Activated T-cell treated with anti-CD3 and anti-CD28 coated beads, Interleukin-2, amount 50 U/mL, for 72 hours (primary cell): ENCODE measurements at regions not wholly inside any gene's neighbourhood (a gene's known extent, or its start where the extent isn't known, plus 50 kb on each side); places are given as distances from the start of the nearest gene placed in this dataset.
"Not testable (repeated sequence)": the region's sequence is repeated elsewhere in the genome, so short reads cannot be mapped to it uniquely, and the experiment has no call there.

Source experiments
- ATAC-seq, 2 donors: fragments of 150-1000 bp; cut with Tn5 transposase; replicated peaks in 1 of 2; 2 replicates each; pipeline ENCODE4 v1.10.0; 2021; ENCODE audit warnings: moderate library complexity in 2 of 2, mild to moderate bottlenecking in 1 of 2
- DNase-seq, 2 donors: peaks; one replicate each; pipeline ENCODE4 v3.0.0; 2021 to 2022; ENCODE audit warnings: mixed read lengths in 1 of 2
- H3K27ac Mint-ChIP-seq: one replicate; pipeline ENCODE4 v1.8.0; 2022; ENCODE audit warnings: mild to moderate bottlenecking, moderate library complexity, mixed read lengths
- H3K27me3 Mint-ChIP-seq: one replicate; pipeline ENCODE4 v1.8.0; 2022; ENCODE audit warnings: low read depth, mixed read lengths
- H3K36me3 Mint-ChIP-seq, 2 donors: one replicate each; pipeline ENCODE4 v1.8.0; 2022; ENCODE audit warnings: mixed read lengths in 2 of 2, mild to moderate bottlenecking in 1 of 2; ENCODE audit not compliant: insufficient read depth in 2 of 2
- H3K4me1 Mint-ChIP-seq: one replicate; pipeline ENCODE4 v1.8.0; 2022; ENCODE audit warnings: low read depth, mixed read lengths
- H3K4me3 Mint-ChIP-seq, 2 donors: one replicate each; pipeline ENCODE4 v1.8.0; 2022; ENCODE audit warnings: mild to moderate bottlenecking in 2 of 2, mixed read lengths in 2 of 2, moderate library complexity in 2 of 2
- H3K9me3 Mint-ChIP-seq, 2 donors: one replicate each; pipeline ENCODE4 v1.8.0; 2022; ENCODE audit warnings: mixed read lengths in 2 of 2

DNA sequence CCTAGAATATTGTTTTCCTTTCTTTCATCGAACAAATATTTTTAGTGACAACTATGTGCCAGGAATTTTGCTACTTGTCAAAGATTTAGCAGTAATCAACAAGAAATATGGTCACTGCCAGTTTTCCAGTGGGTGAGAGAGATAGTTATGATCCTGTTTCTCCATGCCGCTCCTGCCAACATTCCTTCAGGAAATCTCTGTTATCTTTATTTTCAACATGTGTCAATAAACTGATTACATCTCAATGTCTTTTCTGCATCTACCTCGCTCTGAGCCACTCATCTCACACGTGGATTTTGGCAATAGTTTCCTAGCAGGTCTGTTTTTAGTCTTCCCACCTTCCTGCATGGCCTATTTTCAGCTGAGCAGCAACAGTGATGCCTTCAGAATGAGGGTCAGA lies 650.0 kb upstream of the STXBP6 start:
- no peaks in the 10 kb centered on the region for H3K27me3 Mint-ChIP-seq
- H3K4me3 Mint-ChIP-seq, result no peak overlapping the region
- H3K9me3 Mint-ChIP-seq, result peaks cover 8 to 13% of the 10 kb centered on the region in 2 donors
- DNase-seq, result no peak
- H3K27ac Mint-ChIP-seq, result no peak overlapping the region
- H3K4me1 Mint-ChIP-seq, result no peaks in the 10 kb centered on the region
- ATAC-seq, result no peak
- peaks cover 0 to 2% of the 10 kb centered on the region in 2 donors for H3K36me3 Mint-ChIP-seq

DNA sequence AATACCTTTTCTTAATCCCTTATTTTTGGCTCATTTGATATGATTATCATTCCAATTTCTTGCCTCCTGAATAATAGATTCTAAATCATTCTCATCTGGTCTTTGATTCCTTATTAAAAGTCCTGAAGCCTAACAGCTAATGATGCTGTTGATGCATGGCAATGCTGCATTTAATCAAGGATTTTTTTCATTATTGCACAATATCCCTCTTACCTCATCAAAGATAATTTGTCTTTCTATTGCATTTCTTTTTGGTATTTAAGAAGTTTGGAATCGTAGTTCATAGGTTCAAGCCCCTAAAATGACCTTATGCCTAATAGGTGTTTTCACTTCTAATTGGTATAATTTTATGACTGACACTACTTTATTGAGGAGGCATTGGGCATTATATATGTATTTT lies 648.2 kb upstream of the STXBP6 start:
- no peak overlapping the region for H3K27ac Mint-ChIP-seq
- H3K9me3 Mint-ChIP-seq, result peaks cover 11 to 12% of the 10 kb centered on the region in 2 donors
- no peak overlapping the region for H3K4me3 Mint-ChIP-seq
- no peak for DNase-seq
- peaks cover 0 to 2% of the 10 kb centered on the region in 2 donors for H3K36me3 Mint-ChIP-seq
- H3K4me1 Mint-ChIP-seq, result no peaks in the 10 kb centered on the region
- no peaks in the 10 kb centered on the region for H3K27me3 Mint-ChIP-seq
- no peak for ATAC-seq

DNA sequence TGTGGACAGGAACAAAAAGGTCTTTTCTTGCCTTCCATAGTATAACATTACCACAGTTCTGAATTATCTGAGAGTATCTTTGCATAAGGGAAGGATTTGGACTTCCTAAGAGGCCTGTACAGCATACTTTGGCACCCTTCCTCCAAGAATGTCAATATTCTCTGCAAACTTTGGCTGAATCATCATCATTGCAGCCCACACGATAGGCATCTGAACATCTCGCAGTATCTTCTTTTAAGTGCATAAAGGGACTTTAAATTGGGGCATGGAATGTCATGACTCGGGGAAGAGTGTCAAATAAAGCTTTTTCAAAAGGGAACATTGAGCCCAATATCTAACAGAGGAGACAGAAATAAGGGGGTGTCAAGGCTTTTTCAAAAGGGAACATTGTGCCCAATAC lies 646.2 kb upstream of the STXBP6 start:
- Mint-ChIP-seq H3K4me3 (no peak overlapping the region), H3K9me3 (peaks cover 10 to 15% of the 10 kb centered on the region in 2 donors), H3K36me3 (peaks cover 0 to 2% of the 10 kb centered on the region in 2 donors), H3K27me3 (no peaks in the 10 kb centered on the region), H3K4me1 (no peaks in the 10 kb centered on the region), H3K27ac (no peak overlapping the region)
- ATAC-seq (no peak), DNase-seq (no peak)

DNA sequence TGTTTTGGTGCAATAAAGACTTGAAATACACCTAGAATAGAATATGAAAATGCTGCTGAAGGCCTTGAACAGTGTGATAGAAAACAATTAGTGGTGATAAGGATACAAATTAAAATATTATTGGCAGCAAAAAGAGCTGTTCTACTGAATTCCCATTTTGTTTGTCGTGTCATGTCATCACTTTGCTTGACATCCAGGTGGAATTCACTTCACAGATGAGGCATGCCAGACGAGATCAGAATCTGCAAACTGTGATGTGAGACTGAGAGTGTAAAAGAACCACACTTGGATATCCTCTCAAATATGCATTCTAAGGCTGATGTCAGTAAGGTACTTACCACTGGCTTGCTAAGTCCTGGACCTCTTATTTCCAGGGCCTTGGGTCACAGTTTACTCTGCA lies 635.1 kb upstream of the STXBP6 start:
- H3K4me3 Mint-ChIP-seq, result no peak overlapping the region
- no peaks in the 10 kb centered on the region for H3K36me3 Mint-ChIP-seq
- DNase-seq, result no peak
- no peaks in the 10 kb centered on the region for H3K4me1 Mint-ChIP-seq
- ATAC-seq, result no peak
- no peak overlapping the region for H3K27ac Mint-ChIP-seq
- no peaks in the 10 kb centered on the region for H3K27me3 Mint-ChIP-seq
- peaks cover 4 to 8% of the 10 kb centered on the region in 2 donors for H3K9me3 Mint-ChIP-seq

DNA sequence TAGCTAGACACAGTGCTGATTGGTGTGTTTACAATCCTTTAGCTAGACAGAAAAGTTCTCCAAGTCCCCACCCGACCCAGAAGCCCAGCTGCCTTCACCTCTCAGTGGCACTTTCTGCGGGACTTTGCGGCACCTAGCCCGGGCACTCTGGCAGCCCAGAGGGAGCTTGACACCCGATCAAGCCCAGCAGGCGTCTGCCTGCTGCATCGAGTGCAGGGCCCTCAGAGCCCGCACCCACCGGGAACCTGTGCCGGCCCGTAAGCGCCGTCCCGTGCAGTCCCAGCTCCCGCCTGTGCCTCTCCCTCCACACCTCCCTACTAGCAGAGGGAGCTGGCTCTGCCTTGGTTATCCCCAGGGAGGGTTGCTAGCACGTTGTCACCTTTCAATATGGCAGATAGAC lies 631.0 kb upstream of the STXBP6 start:
- H3K9me3 Mint-ChIP-seq, result peaks cover 10 to 15% of the 10 kb centered on the region in 2 donors
- no peak overlapping the region for H3K4me3 Mint-ChIP-seq
- DNase-seq, result no peak
- H3K36me3 Mint-ChIP-seq, result peaks cover 0 to 1% of the 10 kb centered on the region in 2 donors
- H3K27me3 Mint-ChIP-seq, result no peaks in the 10 kb centered on the region
- H3K27ac Mint-ChIP-seq, result no peak overlapping the region
- no peaks in the 10 kb centered on the region for H3K4me1 Mint-ChIP-seq
- no peak for ATAC-seq

DNA sequence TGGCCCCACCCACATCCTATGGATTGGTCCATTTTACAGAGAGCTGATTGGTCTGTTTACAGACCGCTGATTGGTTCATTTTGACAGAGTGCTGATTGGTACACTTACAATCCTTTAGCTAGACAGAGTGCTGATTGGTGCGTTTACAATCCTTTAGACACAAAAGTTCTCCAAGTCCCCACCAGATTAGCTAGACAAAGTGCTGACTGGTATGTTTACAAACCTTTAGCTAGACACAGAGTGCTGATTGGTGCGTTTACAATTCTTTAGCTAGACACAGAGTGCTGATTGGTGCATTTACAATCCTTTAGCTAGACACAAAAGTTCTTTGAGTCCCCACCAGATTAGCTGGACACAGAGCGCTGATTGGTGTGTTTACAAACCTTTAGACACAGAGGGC lies 630.6 kb upstream of the STXBP6 start:
- not testable (repeated sequence) for H3K4me3 Mint-ChIP-seq, ATAC-seq, DNase-seq, H3K27me3 Mint-ChIP-seq, H3K4me1 Mint-ChIP-seq, H3K27ac Mint-ChIP-seq, H3K36me3 Mint-ChIP-seq
- peaks cover 11 to 14% of the 10 kb centered on the region in 2 donors for H3K9me3 Mint-ChIP-seq

DNA sequence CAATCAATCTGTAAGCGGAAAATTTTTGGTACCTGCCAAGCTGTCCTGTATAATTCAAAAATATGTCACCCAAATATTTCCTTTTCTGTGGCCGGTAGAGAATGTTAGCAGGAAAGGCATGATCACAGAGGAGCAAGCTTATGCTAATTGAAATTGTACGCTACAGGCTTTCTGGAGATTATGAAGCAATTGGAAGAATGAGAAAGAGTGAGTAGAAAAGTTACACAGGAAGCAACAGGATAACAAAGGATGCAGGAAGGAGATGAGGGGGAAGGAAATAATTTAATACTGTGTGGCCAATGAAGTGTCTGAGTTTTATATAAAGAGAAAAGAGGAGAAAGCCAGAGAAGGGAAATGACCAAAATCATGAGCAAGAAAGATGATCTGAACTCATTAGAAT lies 627.2 kb upstream of the STXBP6 start:
- peaks cover 0 to 1% of the 10 kb centered on the region in 2 donors for H3K36me3 Mint-ChIP-seq
- no peak overlapping the region for H3K27ac Mint-ChIP-seq
- peaks cover 11 to 17% of the 10 kb centered on the region in 2 donors for H3K9me3 Mint-ChIP-seq
- no peak overlapping the region for H3K4me3 Mint-ChIP-seq
- ATAC-seq (no peak), DNase-seq (no peak)
- no peaks in the 10 kb centered on the region for H3K27me3 Mint-ChIP-seq
- H3K4me1 Mint-ChIP-seq, result no peaks in the 10 kb centered on the region

DNA sequence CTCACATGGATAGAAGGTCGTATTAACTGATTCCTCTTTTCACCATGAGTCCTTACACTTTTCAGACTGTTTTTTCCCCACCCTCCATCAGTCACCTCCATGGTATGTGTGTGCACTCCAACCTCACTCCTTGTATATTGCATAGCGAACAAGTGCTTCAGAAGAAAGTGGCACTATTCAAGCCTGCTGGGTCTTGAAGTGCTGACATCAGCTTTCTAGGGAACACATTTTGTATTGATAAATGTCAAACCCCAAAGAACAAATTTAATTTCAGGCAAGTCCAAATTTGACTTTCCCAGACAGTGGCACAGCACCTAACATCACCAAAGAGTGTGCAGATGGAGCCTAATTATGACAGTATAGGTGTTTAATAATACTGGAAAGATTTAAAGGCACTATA lies 617.4 kb upstream of the STXBP6 start:
- DNase-seq, result no peak
- peaks cover 8 to 10% of the 10 kb centered on the region in 2 donors for H3K9me3 Mint-ChIP-seq
- H3K36me3 Mint-ChIP-seq, result no peaks in the 10 kb centered on the region
- H3K4me3 Mint-ChIP-seq, result no peak overlapping the region
- H3K27ac Mint-ChIP-seq, result no peak overlapping the region
- H3K27me3 Mint-ChIP-seq, result no peaks in the 10 kb centered on the region
- no peak for ATAC-seq
- no peaks in the 10 kb centered on the region for H3K4me1 Mint-ChIP-seq

DNA sequence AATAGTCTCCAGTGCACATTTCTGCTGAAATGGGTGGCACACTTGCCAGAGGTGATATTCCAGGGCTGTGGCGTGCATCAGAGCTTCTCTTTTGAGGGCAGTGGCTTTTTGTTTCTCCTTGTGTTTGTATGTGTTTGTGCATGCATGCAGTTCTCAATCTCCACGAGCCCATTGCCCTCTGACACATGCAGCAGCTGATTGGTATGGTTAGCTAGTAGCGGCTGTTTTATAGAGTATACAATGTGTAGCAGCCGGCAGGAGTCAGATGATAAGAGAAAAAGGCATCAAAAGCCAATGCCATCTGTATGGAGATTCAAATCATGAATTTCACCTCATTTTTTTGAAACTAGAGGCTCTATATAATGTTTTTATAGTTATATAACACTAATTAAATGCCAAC lies 616.9 kb upstream of the STXBP6 start:
- peaks cover 8 to 11% of the 10 kb centered on the region in 2 donors for H3K9me3 Mint-ChIP-seq
- H3K27ac Mint-ChIP-seq, result no peak overlapping the region
- no peaks in the 10 kb centered on the region for H3K4me1 Mint-ChIP-seq
- H3K4me3 Mint-ChIP-seq, result no peak overlapping the region
- DNase-seq (no peak), ATAC-seq (no peak)
- no peaks in the 10 kb centered on the region for H3K36me3 Mint-ChIP-seq
- no peaks in the 10 kb centered on the region for H3K27me3 Mint-ChIP-seq

DNA sequence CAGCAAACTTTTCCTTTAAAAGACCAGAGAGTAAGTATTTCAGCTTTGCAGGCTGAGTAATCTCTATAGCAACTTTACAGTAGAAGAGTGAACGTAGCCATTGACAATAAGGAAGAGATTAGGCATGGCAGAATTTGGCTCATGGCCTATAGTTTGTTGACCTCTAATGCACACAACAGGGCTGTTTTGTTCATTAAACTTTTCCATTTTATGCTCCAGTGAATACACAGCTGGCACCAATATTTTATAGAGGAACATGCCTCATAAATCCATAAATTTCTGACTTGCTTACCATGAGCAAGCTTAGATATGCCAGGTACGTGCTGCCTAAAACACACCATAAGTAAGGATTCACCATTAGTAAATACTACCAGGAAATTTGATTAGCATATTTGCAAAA lies 609.0 kb upstream of the STXBP6 start:
- no peak for DNase-seq
- H3K36me3 Mint-ChIP-seq, result no peaks in the 10 kb centered on the region
- no peaks in the 10 kb centered on the region for H3K27me3 Mint-ChIP-seq
- H3K4me1 Mint-ChIP-seq, result no peaks in the 10 kb centered on the region
- H3K4me3 Mint-ChIP-seq, result no peak overlapping the region
- ATAC-seq, result no peak
- no peak overlapping the region for H3K27ac Mint-ChIP-seq
- peaks cover 6 to 8% of the 10 kb centered on the region in 2 donors for H3K9me3 Mint-ChIP-seq

DNA sequence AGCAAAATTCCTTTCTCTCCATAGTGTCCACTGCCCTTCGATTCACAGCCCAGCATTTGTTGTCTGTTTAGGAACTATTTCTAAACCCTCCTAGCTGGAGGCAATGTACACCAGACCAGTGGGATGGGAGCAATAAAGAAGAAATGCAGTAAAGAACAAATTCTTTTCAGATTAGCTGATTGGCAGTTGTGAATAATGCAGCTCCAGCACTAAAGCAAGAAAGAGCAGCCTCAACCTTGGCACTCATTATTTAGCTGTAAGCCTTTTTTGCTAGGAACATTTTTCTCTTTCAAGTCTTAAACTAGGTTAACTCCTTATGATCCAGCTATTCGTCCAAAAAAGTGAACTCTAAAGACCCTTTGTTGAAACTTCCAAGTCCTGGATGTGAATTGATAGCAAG lies 580.5 kb upstream of the STXBP6 start:
- ATAC-seq, result no peak
- H3K27me3 Mint-ChIP-seq, result no peaks in the 10 kb centered on the region
- no peaks in the 10 kb centered on the region for H3K36me3 Mint-ChIP-seq
- no peak for DNase-seq
- no peak overlapping the region for H3K27ac Mint-ChIP-seq
- no peak overlapping the region for H3K4me3 Mint-ChIP-seq
- H3K9me3 Mint-ChIP-seq, result peaks cover 5 to 15% of the 10 kb centered on the region in 2 donors
- no peaks in the 10 kb centered on the region for H3K4me1 Mint-ChIP-seq

DNA sequence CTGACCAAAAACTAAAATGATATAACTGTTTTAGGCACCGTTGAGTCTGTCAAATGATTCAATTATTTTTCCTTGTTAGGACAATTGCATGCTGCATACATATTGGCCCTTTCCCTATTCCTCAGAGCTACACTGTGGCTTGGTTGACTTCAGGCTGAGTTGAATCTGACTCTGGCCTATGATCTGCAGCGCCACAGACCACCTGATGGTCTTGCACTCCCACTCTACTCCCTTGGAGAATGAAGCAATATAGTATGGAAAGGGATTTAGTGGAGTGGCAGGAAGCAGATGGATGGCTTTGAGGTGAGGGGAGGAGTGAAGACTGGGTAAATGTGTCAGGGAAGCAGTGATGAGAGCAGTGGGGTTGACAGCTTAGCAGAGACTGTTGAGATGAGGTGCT lies 579.0 kb upstream of the STXBP6 start:
- ATAC-seq (no peak), DNase-seq (no peak)
- Mint-ChIP-seq H3K9me3 (peaks cover 5 to 14% of the 10 kb centered on the region in 2 donors), H3K4me3 (no peak overlapping the region), H3K27me3 (no peaks in the 10 kb centered on the region), H3K4me1 (no peaks in the 10 kb centered on the region), H3K27ac (no peak overlapping the region), H3K36me3 (no peaks in the 10 kb centered on the region)

DNA sequence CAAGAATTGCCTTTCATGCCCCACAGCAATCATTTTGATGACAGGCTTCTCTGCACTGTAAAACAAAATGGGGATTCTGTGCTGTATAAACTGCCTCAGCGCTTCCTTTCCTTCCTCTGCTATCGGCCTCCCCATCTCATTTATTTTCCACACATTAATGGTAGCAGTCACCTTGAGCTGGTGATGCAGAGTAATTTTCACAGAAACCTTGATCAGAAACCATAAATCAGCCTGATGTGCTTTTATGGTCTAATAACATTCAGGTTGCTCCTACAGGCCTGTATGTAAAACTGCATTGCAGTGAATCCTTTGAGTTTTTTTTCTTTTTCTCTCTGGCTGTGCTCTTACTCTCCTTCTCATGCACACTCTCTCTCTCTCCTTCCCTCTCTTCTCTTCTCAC lies 578.4 kb upstream of the STXBP6 start:
- no peaks in the 10 kb centered on the region for H3K27me3 Mint-ChIP-seq
- H3K4me1 Mint-ChIP-seq, result no peaks in the 10 kb centered on the region
- no peak overlapping the region for H3K4me3 Mint-ChIP-seq
- ATAC-seq, result no peak
- no peaks in the 10 kb centered on the region for H3K36me3 Mint-ChIP-seq
- H3K27ac Mint-ChIP-seq, result no peak overlapping the region
- peaks cover 5 to 14% of the 10 kb centered on the region in 2 donors for H3K9me3 Mint-ChIP-seq
- DNase-seq, result no peak

DNA sequence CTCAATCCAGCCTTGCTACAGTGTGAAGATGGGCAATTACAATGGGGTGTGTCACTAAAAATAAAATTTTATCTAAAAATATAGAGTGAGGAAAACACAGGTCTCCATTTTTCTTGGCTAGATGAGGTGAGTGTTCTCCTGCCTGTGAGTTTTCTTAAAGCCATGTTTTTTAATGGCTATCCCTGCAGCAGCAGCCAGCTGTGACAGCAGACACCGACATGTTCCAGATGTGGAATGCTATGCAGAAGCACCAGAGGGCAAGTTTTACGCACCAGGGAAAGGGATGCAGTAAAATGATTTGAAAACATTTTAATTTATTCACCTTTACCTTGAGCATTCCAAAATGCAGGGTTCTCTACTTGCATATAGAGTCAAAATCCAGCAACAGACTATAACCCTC lies 577.0 kb upstream of the STXBP6 start:
- H3K4me1 Mint-ChIP-seq, result no peaks in the 10 kb centered on the region
- no peaks in the 10 kb centered on the region for H3K27me3 Mint-ChIP-seq
- ATAC-seq (no peak), DNase-seq (no peak)
- no peak overlapping the region for H3K4me3 Mint-ChIP-seq
- H3K27ac Mint-ChIP-seq, result no peak overlapping the region
- peaks cover 4 to 12% of the 10 kb centered on the region in 2 donors for H3K9me3 Mint-ChIP-seq
- no peaks in the 10 kb centered on the region for H3K36me3 Mint-ChIP-seq
